A673 (cell line): ENCODE measurements at regions not wholly inside any gene's neighbourhood (a gene's known extent, or its start where the extent isn't known, plus 50 kb on each side); places are given as distances from the start of the nearest gene placed in this dataset.

Experiments used
- EZH2 ChIP-seq: fragments of 200-600 bp; sonication (generic); IDR thresholded peaks from 2 replicates; pipeline ENCODE4 v1.6.1; 2017; ENCODE audit warnings: borderline replicate concordance, low read depth, mild to moderate bottlenecking, mixed read lengths, antibody characterized with exemption, low read length; ENCODE audit not compliant: poor library complexity, severe bottlenecking
- TF ChIP-seq, protein P1 (sequence below): fragments of 300-800, 200-600 bp; sonication (generic); conservative IDR thresholded peaks from 2 replicates; pipeline ENCODE4 v1.5.1; 2017; ENCODE audit warnings: low read depth, mild to moderate bottlenecking, antibody characterized with exemption, low read length, moderate library complexity, mixed read lengths

DNA sequence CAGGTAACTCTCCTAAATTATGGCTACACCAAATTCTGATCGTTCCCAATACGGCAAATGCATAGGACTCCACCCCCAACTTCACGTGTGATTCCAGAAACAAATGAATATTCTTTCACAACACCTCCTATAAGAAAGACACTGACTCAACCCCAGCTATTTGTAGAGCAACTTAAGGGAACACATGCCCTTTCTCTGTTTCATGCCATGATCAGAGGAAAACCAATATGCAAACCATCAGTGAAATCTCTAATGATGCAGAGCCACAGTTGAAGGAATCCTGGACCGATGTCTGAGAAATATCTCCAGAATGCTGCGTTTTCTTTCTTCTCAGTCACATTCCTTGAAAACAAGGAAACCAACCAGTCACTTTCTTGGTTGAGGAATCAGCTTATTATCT lies 164.2 kb upstream of the PTBP2 start:
- TF ChIP-seq, protein P1, sequence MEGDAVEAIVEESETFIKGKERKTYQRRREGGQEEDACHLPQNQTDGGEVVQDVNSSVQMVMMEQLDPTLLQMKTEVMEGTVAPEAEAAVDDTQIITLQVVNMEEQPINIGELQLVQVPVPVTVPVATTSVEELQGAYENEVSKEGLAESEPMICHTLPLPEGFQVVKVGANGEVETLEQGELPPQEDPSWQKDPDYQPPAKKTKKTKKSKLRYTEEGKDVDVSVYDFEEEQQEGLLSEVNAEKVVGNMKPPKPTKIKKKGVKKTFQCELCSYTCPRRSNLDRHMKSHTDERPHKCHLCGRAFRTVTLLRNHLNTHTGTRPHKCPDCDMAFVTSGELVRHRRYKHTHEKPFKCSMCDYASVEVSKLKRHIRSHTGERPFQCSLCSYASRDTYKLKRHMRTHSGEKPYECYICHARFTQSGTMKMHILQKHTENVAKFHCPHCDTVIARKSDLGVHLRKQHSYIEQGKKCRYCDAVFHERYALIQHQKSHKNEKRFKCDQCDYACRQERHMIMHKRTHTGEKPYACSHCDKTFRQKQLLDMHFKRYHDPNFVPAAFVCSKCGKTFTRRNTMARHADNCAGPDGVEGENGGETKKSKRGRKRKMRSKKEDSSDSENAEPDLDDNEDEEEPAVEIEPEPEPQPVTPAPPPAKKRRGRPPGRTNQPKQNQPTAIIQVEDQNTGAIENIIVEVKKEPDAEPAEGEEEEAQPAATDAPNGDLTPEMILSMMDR = no peak
- no peak for TF ChIP-seq EZH2
